Muscle layer of duodenum (tissue), 2 donors: ENCODE measurements at regions not wholly inside any gene's neighbourhood (a gene's known extent, or its start where the extent isn't known, plus 50 kb on each side); places are given as distances from the start of the nearest gene placed in this dataset.
"Not testable (repeated sequence)": the region's sequence is repeated elsewhere in the genome, so short reads cannot be mapped to it uniquely, and the experiment has no call there.

Experiments used
- H3K27ac ChIP-seq: one replicate; pipeline ENCODE4 v1.7.0; 2013; ENCODE audit warnings: mild to moderate bottlenecking, low read length
- H3K27me3 ChIP-seq: one replicate; pipeline ENCODE4 v1.7.0; 2013; ENCODE audit warnings: low read depth, mild to moderate bottlenecking, control low read depth, low read length
- H3K36me3 ChIP-seq, 2 donors: one replicate each; pipeline ENCODE4 v1.7.0; 2013; ENCODE audit warnings: low read length in 2 of 2, control low read depth in 1 of 2, mild to moderate bottlenecking in 1 of 2; ENCODE audit not compliant: insufficient read depth in 2 of 2, control insufficient read depth in 1 of 2
- H3K4me1 ChIP-seq, 2 donors: one replicate each; pipeline ENCODE4 v1.7.0; 2013; ENCODE audit warnings: low read length in 2 of 2, mild to moderate bottlenecking in 2 of 2, control low read depth in 1 of 2, moderate library complexity in 1 of 2; ENCODE audit not compliant: insufficient read depth in 2 of 2, control insufficient read depth in 1 of 2
- H3K4me3 ChIP-seq, 2 donors: one replicate each; pipeline ENCODE4 v1.7.0; 2013; ENCODE audit warnings: low read length in 2 of 2, low read depth in 1 of 2, mild to moderate bottlenecking in 1 of 2
- H3K9me3 ChIP-seq, 2 donors: one replicate each; pipeline ENCODE4 v1.7.0; 2013; ENCODE audit warnings: low read length in 2 of 2, control low read depth in 1 of 2, mild to moderate bottlenecking in 1 of 2; ENCODE audit not compliant: control insufficient read depth in 1 of 2
- donor health status: healthy.

- Histone ChIP-seq H3K27me3 (no peaks in the 10 kb centered on the region), H3K27ac (no peak overlapping the region), H3K4me3 (no peak overlapping the region), H3K9me3 (no peaks in the 10 kb centered on the region), H3K4me1 (no peaks in the 10 kb centered on the region), H3K36me3 (no peaks in the 10 kb centered on the region)
Measured at GRCh38 chr3:168951368-168951767, 712.1 kb downstream of the MECOM start.

DNA sequence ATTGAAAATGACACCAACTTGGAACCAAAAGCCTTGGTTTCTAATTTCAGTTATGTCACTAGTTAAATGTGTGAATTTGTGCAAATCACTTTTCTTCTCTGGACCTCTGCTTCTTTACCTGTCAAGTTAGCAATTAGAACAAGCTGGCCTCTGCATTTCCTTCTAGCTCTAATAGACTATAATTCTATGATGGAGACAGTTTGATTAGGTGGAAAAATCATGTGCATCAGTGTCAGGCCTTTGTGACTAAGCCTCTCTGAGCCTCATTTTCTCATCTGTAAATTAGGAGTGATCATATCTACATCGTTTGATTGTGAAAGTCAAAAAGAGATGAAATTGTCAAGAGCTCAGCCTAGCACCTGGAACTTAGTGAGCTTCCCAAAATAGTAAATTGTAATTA is 712.9 kb downstream of the MECOM start:
- no peak overlapping the region for H3K4me3 ChIP-seq
- no peaks in the 10 kb centered on the region for H3K9me3 ChIP-seq
- no peaks in the 10 kb centered on the region for H3K27me3 ChIP-seq
- no peaks in the 10 kb centered on the region for H3K4me1 ChIP-seq
- H3K36me3 ChIP-seq = no peaks in the 10 kb centered on the region
- no peak overlapping the region for H3K27ac ChIP-seq

DNA sequence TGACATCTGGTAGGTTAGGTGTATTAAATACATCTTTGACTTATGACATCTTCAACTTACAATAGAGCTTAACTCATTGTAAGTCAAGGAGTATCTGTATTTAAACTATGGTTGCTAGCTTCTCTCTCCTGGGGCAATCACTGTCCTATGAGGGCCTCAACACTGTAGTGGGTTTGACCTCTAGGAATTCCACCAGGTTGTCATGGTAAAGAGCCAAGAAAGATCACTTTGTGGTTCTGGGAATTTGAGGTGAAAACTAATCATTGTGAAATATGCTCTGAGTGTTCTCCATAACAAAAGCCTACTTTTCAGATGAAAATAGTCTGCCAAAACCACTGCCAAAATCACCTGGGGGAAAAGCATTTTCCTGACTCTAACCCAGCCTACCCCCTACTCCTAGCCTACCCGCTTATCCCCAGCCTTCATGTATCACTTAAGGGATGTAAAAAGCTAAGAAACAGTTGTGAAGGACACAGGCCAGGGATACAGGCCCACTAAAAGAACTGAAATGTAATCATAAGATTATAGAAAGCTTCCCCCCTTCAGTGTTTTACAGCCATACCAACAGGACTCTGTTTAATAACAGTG is 723.8 kb downstream of the MECOM start:
- H3K4me3 ChIP-seq = no peak overlapping the region
- no peak overlapping the region for H3K27ac ChIP-seq
- no peaks in the 10 kb centered on the region for H3K36me3 ChIP-seq
- no peaks in the 10 kb centered on the region for H3K27me3 ChIP-seq
- no peaks in the 10 kb centered on the region for H3K4me1 ChIP-seq
- no peaks in the 10 kb centered on the region for H3K9me3 ChIP-seq

GRCh38 chr3:168933614-168934013 is 729.9 kb downstream of the MECOM start:
- no peaks in the 10 kb centered on the region for H3K9me3 ChIP-seq
- H3K27me3 ChIP-seq = no peaks in the 10 kb centered on the region
- H3K27ac ChIP-seq = no peak overlapping the region
- H3K4me3 ChIP-seq = no peak overlapping the region
- H3K4me1 ChIP-seq = no peaks in the 10 kb centered on the region
- H3K36me3 ChIP-seq = no peaks in the 10 kb centered on the region

- H3K27me3 ChIP-seq, H3K27ac ChIP-seq: not testable (repeated sequence)
Measured at GRCh38 chr3:168929997-168930396, 733.5 kb downstream of the MECOM start.

DNA sequence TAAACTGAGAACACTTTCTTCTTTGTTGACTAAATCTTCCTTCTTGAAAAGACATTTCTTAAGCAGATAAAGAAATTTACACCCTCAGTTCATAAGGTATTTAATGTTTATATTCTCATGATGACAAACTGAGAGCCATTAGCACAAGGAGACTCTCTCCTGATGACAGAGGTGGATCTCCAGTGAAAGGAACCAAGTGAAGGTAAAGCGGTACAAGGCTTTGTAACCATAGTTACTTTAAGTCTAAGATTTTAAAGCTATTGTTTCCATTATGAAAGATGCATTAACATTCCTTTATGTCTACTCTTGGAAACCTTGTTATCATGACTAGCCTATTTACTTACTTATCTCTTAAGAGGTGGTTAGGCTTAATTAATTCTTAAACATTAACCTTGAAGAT is 737.1 kb downstream of the MECOM start:
- Histone ChIP-seq H3K4me1 (no peaks in the 10 kb centered on the region), H3K27me3 (no peaks in the 10 kb centered on the region), H3K4me3 (no peak overlapping the region), H3K27ac (no peak overlapping the region), H3K9me3 (no peaks in the 10 kb centered on the region), H3K36me3 (no peaks in the 10 kb centered on the region)

More at GRCh38 chr3:168929997-168930396, 733.5 kb downstream of the MECOM start:
- not testable (repeated sequence) for H3K9me3 ChIP-seq, H3K4me1 ChIP-seq, H3K36me3 ChIP-seq, H3K4me3 ChIP-seq

DNA sequence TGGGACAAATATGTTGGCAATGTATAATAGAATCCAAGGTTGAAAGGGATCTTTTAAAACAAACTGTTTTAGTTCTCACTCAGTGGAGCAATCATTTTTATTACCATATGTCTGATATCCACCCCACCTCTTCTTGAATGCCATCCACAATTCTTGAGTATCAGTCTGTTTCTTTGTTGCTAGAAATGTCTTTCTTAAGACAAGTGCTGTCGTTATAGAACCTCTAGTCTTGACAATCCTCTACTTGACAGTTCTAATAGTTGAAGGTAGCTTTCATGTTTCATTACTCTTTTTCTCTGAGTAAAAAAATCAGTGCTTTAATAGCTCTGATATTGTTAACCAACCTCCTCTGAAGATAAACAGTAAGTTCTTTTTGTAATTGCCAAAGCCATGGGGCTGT is 737.9 kb downstream of the MECOM start:
- H3K9me3 ChIP-seq = no peaks in the 10 kb centered on the region
- no peaks in the 10 kb centered on the region for H3K27me3 ChIP-seq
- no peak overlapping the region for H3K4me3 ChIP-seq
- no peaks in the 10 kb centered on the region for H3K36me3 ChIP-seq
- no peak overlapping the region for H3K27ac ChIP-seq
- H3K4me1 ChIP-seq = no peaks in the 10 kb centered on the region

GRCh38 chr3:168914662-168915061 is 748.9 kb downstream of the MECOM start:
- no peaks in the 10 kb centered on the region for H3K27me3 ChIP-seq
- no peaks in the 10 kb centered on the region for H3K36me3 ChIP-seq
- no peak overlapping the region for H3K4me3 ChIP-seq
- no peak overlapping the region for H3K27ac ChIP-seq
- H3K4me1 ChIP-seq = no peaks in the 10 kb centered on the region
- H3K9me3 ChIP-seq = no peaks in the 10 kb centered on the region

DNA sequence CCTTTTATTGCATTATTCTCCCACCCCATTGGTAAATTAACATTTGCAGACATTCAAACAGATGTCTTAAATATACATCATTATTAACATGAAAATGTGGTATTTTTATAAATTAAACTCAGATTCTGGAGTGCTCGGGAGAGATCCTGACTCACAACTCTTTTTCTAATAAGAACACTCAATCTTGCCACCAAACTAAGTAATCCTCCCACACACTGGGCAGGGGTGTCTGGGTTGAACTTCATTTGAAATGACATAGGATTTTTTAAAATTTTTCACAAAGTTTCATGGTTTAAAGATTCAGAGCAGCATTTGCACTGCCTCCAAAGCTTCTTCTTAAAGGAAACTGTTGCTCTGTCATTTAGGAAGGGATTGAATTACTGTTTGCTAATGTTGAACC is 754.3 kb downstream of the MECOM start:
- Histone ChIP-seq H3K27ac (no peak overlapping the region), H3K27me3 (no peaks in the 10 kb centered on the region), H3K4me3 (no peak overlapping the region), H3K4me1 (no peaks in the 10 kb centered on the region), H3K9me3 (no peaks in the 10 kb centered on the region), H3K36me3 (no peaks in the 10 kb centered on the region)

DNA sequence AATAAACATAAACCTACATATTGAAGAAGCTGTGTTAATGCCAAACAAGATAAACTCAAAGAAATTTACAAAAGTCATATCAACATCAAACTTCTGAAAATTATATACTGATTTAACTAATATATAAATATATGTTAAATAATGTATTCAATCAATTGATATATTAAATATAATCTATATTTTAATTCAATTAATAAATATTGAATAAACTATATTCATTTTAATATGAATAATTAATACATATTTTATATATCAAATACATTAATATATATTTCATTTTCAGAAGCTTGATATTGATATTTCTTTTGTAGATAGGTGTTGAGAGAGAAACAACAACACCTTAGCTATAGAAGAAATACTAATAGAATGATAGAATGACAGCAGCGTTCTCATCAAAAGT is 768.1 kb downstream of the MECOM start:
- H3K27me3 ChIP-seq = no peaks in the 10 kb centered on the region
- no peak overlapping the region for H3K27ac ChIP-seq
- no peaks in the 10 kb centered on the region for H3K4me1 ChIP-seq
- no peaks in the 10 kb centered on the region for H3K36me3 ChIP-seq
- H3K9me3 ChIP-seq = peaks cover 0 to 3% of the 10 kb centered on the region in 2 donors
- no peak overlapping the region for H3K4me3 ChIP-seq

- H3K27me3 ChIP-seq = no peaks in the 10 kb centered on the region
- no peaks in the 10 kb centered on the region for H3K4me1 ChIP-seq
- no peak overlapping the region for H3K4me3 ChIP-seq
- no peak overlapping the region for H3K27ac ChIP-seq
- H3K9me3 ChIP-seq = peaks cover 0 to 3% of the 10 kb centered on the region in 2 donors
- no peaks in the 10 kb centered on the region for H3K36me3 ChIP-seq
Measured at GRCh38 chr3:168894214-168894613, 769.3 kb downstream of the MECOM start.

- Histone ChIP-seq H3K27me3 (no peaks in the 10 kb centered on the region), H3K9me3 (no peaks in the 10 kb centered on the region), H3K4me3 (no peak overlapping the region), H3K27ac (no peak overlapping the region), H3K36me3 (peaks cover 0 to 2% of the 10 kb centered on the region in 2 donors), H3K4me1 (no peaks in the 10 kb centered on the region)
Measured at GRCh38 chr3:168889666-168890065, 773.8 kb downstream of the MECOM start.
